Esophagus squamous epithelium (tissue), 5 donors: ENCODE measurements at regions not wholly inside any gene's neighbourhood (a gene's known extent, or its start where the extent isn't known, plus 50 kb on each side); places are given as distances from the start of the nearest gene placed in this dataset.

Source experiments
- DNase-seq: peaks from one replicate; lab custom pipeline; 2025; lab: John Stamatoyannopoulos, UW
- H3K27ac ChIP-seq, 4 donors: fragments of 200-600 bp; sonication (generic); one replicate each; pipeline ENCODE4 v1.5.1; 2016 to 2019; ENCODE audit warnings: mild to moderate bottlenecking in 1 of 4
- H3K27me3 ChIP-seq, 4 donors: fragments of 200-600 bp; sonication (generic); 1 replicate in 3 of 4; 2 replicates in 1 of 4; pipeline versions ENCODE4 v1.5.1 to v1.6.0; 2017 to 2021; ENCODE audit warnings: antibody characterized with exemption in 1 of 4
- H3K36me3 ChIP-seq, 3 donors: fragments of 200-600 bp; sonication (generic); one replicate each; pipeline ENCODE4 v1.5.1; 2016 to 2019
- H3K4me1 ChIP-seq, 3 donors: fragments of 200-600 bp; sonication (generic); one replicate each; pipeline ENCODE4 v1.5.1; 2017 to 2019
- H3K4me3 ChIP-seq, 4 donors: fragments of 200-600 bp; sonication (generic); 1 replicate in 3 of 4; 2 replicates in 1 of 4; pipeline ENCODE4 v1.5.1; 2016 to 2019; ENCODE audit warnings: mild to moderate bottlenecking in 2 of 4, moderate library complexity in 1 of 4
- H3K9me3 ChIP-seq, 3 donors: fragments of 200-600 bp; sonication (generic); one replicate each; pipeline ENCODE4 v1.5.1; 2016 to 2019
- POLR2A ChIP-seq, 4 donors: fragments of 450-650 bp; IDR thresholded peaks; one replicate each; pipeline ENCODE4 v1.6.1; 2017; ENCODE audit warnings: antibody characterized with exemption in 4 of 4, mild to moderate bottlenecking in 4 of 4, moderate library complexity in 3 of 4
- WGBS, 2 donors: methylation state at CpG; one replicate each; pipeline ENCODE4 v1.1.5; 2018; 5-methylcytosine and 5-hydroxymethylcytosine counted together
- intact Hi-C: fragments of 100-400 bp; cut with DNase I; formaldehyde crosslinking; loops from one replicate; pipeline ENCODE4 v1.15.0; 2022
- TF ChIP-seq, protein P1 (sequence below), 6 experiments: fragments of 450-650 bp in 4 of 6; fragments of 200-600 bp in 2 of 6; sonication (generic) in 2 of 6; IDR thresholded peaks; one replicate each; pipeline ENCODE4 v1.5.1; 2016 to 2019; ENCODE audit warnings: antibody characterized with exemption in 6 of 6, mild to moderate bottlenecking in 4 of 6, moderate library complexity in 4 of 6
- donor health status: DM: yes; HTN: yes; CAD: no.

DNA sequence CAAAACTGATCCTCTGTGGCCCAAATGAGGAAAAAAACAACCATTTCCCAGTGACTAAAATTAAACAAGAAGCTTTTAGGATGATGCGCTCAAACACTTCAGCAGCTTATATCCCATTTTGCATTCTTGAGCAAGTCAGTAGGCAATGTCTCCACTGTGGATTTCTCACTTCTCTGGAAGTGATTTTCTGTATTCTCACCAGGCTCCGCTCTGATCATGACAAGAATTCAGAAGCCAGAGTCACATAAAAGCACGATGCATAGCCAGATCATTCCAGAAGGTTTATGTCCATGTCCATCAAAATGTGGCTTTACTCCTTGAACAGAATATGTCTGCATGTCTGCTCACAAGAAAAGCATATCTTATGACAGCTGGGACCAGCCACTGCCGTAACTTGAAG lies 481.4 kb downstream of the ADRA2A start:
- H3K4me3 ChIP-seq: no peak overlapping the region

DNA sequence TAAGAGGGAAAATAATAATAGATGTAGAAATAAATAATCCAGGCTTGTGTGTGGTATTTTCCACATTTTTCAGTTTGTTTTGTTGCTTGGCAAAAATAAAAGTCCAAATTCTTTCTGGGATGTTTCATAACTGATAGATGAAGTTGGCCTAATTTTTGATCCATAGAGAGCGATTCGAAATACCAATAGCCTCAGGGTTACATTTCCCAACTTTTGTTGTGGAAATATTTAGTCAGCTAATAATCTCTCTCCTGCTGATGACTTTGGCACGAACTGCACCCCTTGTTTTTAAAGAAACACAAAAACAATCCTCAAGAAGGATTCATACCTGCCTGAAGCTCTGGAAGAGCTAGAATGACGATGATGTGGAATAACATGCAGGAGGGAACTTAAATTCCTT lies 483.2 kb downstream of the ADRA2A start:
- Histone ChIP-seq H3K4me3 (no peak overlapping the region), H3K4me1 (peaks cover 0 to 22% (median 0%) of the 10 kb centered on the region in 3 donors), H3K36me3 (no peaks in the 10 kb centered on the region), H3K27me3 (no peaks in the 10 kb centered on the region), H3K9me3 (no peaks in the 10 kb centered on the region), H3K27ac (no peak overlapping the region)
- WGBS, 2 donors: 28 to 29% methylated on average over 4 of the region's 4 CpGs
- intact Hi-C loops: no loop called here
- no peak for DNase-seq
- no peak for TF ChIP-seq POLR2A (IDR thresholded peaks at IDR 0.05)
- TF ChIP-seq, protein P1, sequence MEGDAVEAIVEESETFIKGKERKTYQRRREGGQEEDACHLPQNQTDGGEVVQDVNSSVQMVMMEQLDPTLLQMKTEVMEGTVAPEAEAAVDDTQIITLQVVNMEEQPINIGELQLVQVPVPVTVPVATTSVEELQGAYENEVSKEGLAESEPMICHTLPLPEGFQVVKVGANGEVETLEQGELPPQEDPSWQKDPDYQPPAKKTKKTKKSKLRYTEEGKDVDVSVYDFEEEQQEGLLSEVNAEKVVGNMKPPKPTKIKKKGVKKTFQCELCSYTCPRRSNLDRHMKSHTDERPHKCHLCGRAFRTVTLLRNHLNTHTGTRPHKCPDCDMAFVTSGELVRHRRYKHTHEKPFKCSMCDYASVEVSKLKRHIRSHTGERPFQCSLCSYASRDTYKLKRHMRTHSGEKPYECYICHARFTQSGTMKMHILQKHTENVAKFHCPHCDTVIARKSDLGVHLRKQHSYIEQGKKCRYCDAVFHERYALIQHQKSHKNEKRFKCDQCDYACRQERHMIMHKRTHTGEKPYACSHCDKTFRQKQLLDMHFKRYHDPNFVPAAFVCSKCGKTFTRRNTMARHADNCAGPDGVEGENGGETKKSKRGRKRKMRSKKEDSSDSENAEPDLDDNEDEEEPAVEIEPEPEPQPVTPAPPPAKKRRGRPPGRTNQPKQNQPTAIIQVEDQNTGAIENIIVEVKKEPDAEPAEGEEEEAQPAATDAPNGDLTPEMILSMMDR (IDR thresholded peaks at IDR 0.05): no peak

More for the DNA sequence above, 481.4 kb downstream of the ADRA2A start:
- DNase-seq: no peak
- H3K9me3 ChIP-seq: no peaks in the 10 kb centered on the region
- intact Hi-C loops: no loop called here
- TF ChIP-seq, protein P1 (IDR thresholded peaks at IDR 0.05): no peak
- TF ChIP-seq POLR2A (IDR thresholded peaks at IDR 0.05): no peak
- WGBS, 2 donors: 87 to 90% methylated on average over 4 of the region's 4 CpGs
- H3K27ac ChIP-seq: no peak overlapping the region
- no peaks in the 10 kb centered on the region for H3K36me3 ChIP-seq
- no peaks in the 10 kb centered on the region for H3K27me3 ChIP-seq
- H3K4me1 ChIP-seq: peaks cover 0 to 22% (median 0%) of the 10 kb centered on the region in 3 donors

DNA sequence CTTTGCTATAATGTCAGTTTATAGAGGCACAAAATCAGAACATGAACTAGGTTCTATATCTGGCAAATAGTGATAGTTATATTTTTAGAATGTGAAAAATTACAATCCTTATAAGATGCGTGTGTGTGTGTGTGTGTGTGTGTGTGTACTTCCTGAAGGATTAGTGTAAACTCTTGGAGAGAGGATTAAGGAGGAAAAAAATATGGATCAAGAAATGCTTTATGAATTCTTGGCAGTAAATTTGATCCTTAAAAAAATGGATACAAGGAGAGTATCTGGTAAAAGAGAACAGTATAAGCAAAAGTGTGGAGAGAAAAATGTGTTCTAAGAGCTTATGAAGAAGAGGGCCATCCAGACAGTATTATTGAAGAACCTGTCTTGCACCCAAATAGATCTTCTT lies 484.3 kb downstream of the ADRA2A start:
- Histone ChIP-seq H3K27me3 (no peaks in the 10 kb centered on the region), H3K36me3 (no peaks in the 10 kb centered on the region), H3K9me3 (no peaks in the 10 kb centered on the region), H3K4me1 (peaks cover 0 to 22% (median 0%) of the 10 kb centered on the region in 3 donors), H3K27ac (no peak overlapping the region), H3K4me3 (no peak overlapping the region)
- DNase-seq: no peak
- intact Hi-C loops: no loop called here
- WGBS, 2 donors: 39 to 41% methylated on average over 1 of the region's 1 CpG
- TF ChIP-seq, protein P1 (IDR thresholded peaks at IDR 0.05): no peak
- no peak for TF ChIP-seq POLR2A (IDR thresholded peaks at IDR 0.05)

DNA sequence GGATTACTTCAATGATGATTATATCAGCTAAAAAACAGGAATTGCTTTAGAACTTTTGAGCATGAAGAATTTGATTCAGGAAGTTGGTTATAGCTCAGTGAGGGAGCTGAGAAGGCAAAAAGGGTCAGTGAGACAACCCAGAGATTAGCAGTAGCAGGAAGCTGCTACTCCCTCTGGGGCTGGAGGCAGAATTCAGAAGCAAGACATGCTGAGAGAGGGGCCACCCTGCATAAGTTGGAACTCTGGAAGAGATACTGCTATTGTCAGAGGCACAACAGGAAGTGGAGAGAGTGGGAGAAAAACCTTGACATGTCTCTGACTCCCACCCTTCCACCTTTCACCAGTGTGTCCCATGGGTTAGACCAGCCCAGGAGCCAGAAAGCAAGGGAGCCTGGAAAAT lies 488.7 kb downstream of the ADRA2A start:
- TF ChIP-seq POLR2A (IDR thresholded peaks at IDR 0.05): no peak
- TF ChIP-seq, protein P1 (IDR thresholded peaks at IDR 0.05): no peak
- H3K27me3 ChIP-seq: no peaks in the 10 kb centered on the region
- peaks cover 0 to 10% (median 0%) of the 10 kb centered on the region in 3 donors for H3K4me1 ChIP-seq
- DNase-seq: no peak
- intact Hi-C loops: no loop called here
- H3K9me3 ChIP-seq: no peaks in the 10 kb centered on the region
- H3K4me3 ChIP-seq: no peak overlapping the region
- no peak overlapping the region for H3K27ac ChIP-seq
- H3K36me3 ChIP-seq: no peaks in the 10 kb centered on the region

DNA sequence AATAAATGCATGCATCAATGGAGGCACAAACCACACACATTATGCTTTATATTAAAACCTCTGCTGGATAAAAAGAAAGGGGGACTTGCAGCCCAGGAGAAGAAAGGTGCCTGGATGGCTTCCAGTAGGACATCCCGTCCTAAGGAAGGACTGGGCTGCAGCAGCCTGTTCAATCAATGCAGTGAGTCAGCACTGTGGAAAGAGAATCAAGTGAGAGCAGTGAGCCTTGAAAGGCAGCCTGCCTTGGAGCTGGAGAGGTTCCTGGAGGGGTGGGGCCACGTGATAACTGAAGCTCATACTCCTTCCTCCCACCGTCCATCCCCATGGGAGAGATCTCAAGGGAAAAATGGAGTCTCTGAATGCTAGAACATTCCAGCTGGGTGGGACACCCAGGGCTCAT lies 501.2 kb downstream of the ADRA2A start:
- no peaks in the 10 kb centered on the region for H3K4me1 ChIP-seq
- no peak for TF ChIP-seq POLR2A (IDR thresholded peaks at IDR 0.05)
- TF ChIP-seq, protein P1 (IDR thresholded peaks at IDR 0.05): no peak
- H3K27ac ChIP-seq: no peak overlapping the region
- intact Hi-C loops: no loop called here
- no peaks in the 10 kb centered on the region for H3K27me3 ChIP-seq
- no peak overlapping the region for H3K4me3 ChIP-seq
- H3K9me3 ChIP-seq: no peaks in the 10 kb centered on the region
- 15 to 18% methylated on average over 2 to 3 of the region's 3 CpGs for WGBS, 2 donors
- H3K36me3 ChIP-seq: no peaks in the 10 kb centered on the region
- no peak for DNase-seq
